Smooth muscle cell (in vitro differentiated cells): ENCODE measurements at regions not wholly inside any gene's neighbourhood (a gene's known extent, or its start where the extent isn't known, plus 50 kb on each side); places are given as distances from the start of the nearest gene placed in this dataset.
A peak's percentile ranks its signal among the peaks of the same experiment; 100 is the strongest.
"Not testable (repeated sequence)": the region's sequence is repeated elsewhere in the genome, so short reads cannot be mapped to it uniquely, and the experiment has no call there.

Experiments
- DNase-seq: peaks from one replicate; lab custom pipeline; 2025; ENCODE audit not compliant: unreplicated experiment; lab: John Stamatoyannopoulos, UW
- H2AFZ ChIP-seq: fragments of 200-600 bp; sonication (generic); 2 replicates; pipeline ENCODE4 v1.6.0; 2016; ENCODE audit warnings: antibody characterized with exemption, low read depth, mild to moderate bottlenecking
- H3F3A ChIP-seq: fragments of 200-600 bp; sonication (generic); 2 replicates; pipeline ENCODE4 v1.6.0; 2017; ENCODE audit warnings: antibody characterized with exemption, low read depth
- H3K27ac ChIP-seq: fragments of 200-600 bp; sonication (generic); 2 replicates; pipeline ENCODE4 v1.5.1; 2016; ENCODE audit warnings: low read depth, mild to moderate bottlenecking
- H3K27me3 ChIP-seq: fragments of 200-600 bp; sonication (generic); 2 replicates; pipeline ENCODE4 v1.6.1; 2016; ENCODE audit warnings: low read depth, mild to moderate bottlenecking
- H3K36me3 ChIP-seq: fragments of 200-600 bp; sonication (generic); 2 replicates; pipeline ENCODE4 v1.5.1; 2016; ENCODE audit warnings: low read depth
- H3K4me1 ChIP-seq: fragments of 200-600 bp; sonication (generic); 2 replicates; pipeline ENCODE4 v1.5.1; 2016; ENCODE audit warnings: low read depth
- H3K4me2 ChIP-seq: fragments of 200-600 bp; sonication (generic); 2 replicates; pipeline ENCODE4 v1.6.0; 2016; ENCODE audit warnings: mild to moderate bottlenecking
- H3K4me3 ChIP-seq: fragments of 200-600 bp; sonication (generic); 2 replicates; pipeline ENCODE4 v1.5.1; 2016; ENCODE audit warnings: mild to moderate bottlenecking
- H3K79me2 ChIP-seq: fragments of 200-600 bp; sonication (generic); 2 replicates; pipeline ENCODE4 v1.6.0; 2016; ENCODE audit warnings: low read depth, mild to moderate bottlenecking
- H3K9ac ChIP-seq: fragments of 200-600 bp; sonication (generic); 2 replicates; pipeline ENCODE4 v1.6.0; 2016; ENCODE audit warnings: low read depth
- H3K9me3 ChIP-seq: fragments of 200-600 bp; sonication (generic); replicated peaks from 2 replicates; pipeline ENCODE4 v1.5.1; 2016; ENCODE audit warnings: low read depth
- H4K20me1 ChIP-seq: fragments of 200-600 bp; sonication (generic); 2 replicates; pipeline ENCODE4 v1.6.0; 2016; ENCODE audit warnings: low read depth
- WGBS: methylation state at CpG from one replicate; pipeline ENCODE4 v1.1.7; 2016; ENCODE audit warnings: low lambda C conversion rate; 5-methylcytosine and 5-hydroxymethylcytosine counted together
- TF ChIP-seq, protein P1 (sequence below): fragments of 200-600 bp; sonication (generic); IDR thresholded peaks from 2 replicates; pipeline ENCODE4 v1.5.1; 2017; ENCODE audit warnings: borderline replicate concordance, mild to moderate bottlenecking, antibody characterized with exemption; ENCODE audit not compliant: insufficient read depth, poor library complexity, severe bottlenecking

DNA sequence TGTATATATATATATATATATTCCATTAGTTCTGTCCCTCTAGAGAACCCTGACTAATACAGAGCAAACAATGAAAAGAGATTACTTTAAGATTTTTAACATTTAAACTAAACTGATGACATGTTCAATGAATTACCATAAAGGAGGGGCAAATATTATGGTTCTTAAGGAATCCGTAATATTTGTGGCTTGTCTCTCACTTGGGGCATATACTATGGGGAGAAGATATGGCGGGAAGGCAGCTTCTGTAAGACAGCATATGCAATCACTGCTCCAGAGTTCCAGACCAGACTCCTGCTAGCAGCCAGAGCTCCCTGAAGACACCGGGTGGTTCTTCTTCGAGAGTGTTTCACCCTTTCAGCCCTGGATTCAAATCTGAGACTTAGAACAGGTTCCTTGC is 321.1 kb upstream of the NT5E start:
- H3K27me3 ChIP-seq: no peaks in the 10 kb centered on the region
- no peak overlapping the region for H3K9ac ChIP-seq
- H2AFZ ChIP-seq: no peak overlapping the region
- no peaks in the 10 kb centered on the region for H3K36me3 ChIP-seq
- DNase-seq: no peak
- H4K20me1 ChIP-seq: no peaks in the 10 kb centered on the region
- no peaks in the 10 kb centered on the region for H3K9me3 ChIP-seq
- H3K4me2 ChIP-seq: no peak overlapping the region
- H3K27ac ChIP-seq: no peak overlapping the region
- H3K4me1 ChIP-seq: no peaks in the 10 kb centered on the region
- no peaks in the 10 kb centered on the region for H3K79me2 ChIP-seq
- WGBS: 55% methylated on average over 4 of the region's 4 CpGs
- H3K4me3 ChIP-seq: no peak overlapping the region
- no peaks in the 10 kb centered on the region for H3F3A ChIP-seq
- TF ChIP-seq, protein P1, sequence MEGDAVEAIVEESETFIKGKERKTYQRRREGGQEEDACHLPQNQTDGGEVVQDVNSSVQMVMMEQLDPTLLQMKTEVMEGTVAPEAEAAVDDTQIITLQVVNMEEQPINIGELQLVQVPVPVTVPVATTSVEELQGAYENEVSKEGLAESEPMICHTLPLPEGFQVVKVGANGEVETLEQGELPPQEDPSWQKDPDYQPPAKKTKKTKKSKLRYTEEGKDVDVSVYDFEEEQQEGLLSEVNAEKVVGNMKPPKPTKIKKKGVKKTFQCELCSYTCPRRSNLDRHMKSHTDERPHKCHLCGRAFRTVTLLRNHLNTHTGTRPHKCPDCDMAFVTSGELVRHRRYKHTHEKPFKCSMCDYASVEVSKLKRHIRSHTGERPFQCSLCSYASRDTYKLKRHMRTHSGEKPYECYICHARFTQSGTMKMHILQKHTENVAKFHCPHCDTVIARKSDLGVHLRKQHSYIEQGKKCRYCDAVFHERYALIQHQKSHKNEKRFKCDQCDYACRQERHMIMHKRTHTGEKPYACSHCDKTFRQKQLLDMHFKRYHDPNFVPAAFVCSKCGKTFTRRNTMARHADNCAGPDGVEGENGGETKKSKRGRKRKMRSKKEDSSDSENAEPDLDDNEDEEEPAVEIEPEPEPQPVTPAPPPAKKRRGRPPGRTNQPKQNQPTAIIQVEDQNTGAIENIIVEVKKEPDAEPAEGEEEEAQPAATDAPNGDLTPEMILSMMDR: no peak

DNA sequence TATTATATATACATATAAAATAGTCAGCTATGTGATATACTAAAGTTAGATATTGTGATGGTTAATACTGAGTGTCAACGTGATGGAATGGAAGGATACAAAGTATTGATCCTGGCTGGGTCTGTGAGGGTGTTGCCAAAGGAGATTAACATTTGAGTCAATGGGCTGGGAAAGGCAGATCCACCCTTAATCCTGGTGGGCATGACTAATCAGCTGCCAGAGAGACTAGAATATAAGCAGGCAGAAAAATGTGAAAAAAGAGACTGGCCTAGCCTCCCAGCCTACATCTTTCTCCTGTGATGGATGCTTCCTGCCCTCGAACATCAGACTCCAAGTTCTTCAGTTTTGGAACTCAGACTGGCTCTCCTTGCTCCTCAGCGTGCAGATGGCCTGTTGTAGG is 321.6 kb upstream of the NT5E start:
- not testable (repeated sequence) for H3K36me3 ChIP-seq, H3K9ac ChIP-seq, H3K27me3 ChIP-seq, H3F3A ChIP-seq, H2AFZ ChIP-seq, H3K4me3 ChIP-seq, H3K79me2 ChIP-seq, H3K4me2 ChIP-seq, H3K4me1 ChIP-seq, H4K20me1 ChIP-seq, DNase-seq, H3K9me3 ChIP-seq
- peak overlapping the region; percentile 57 for H3K27ac ChIP-seq
- 37% methylated on average over 3 of the region's 3 CpGs for WGBS

DNA sequence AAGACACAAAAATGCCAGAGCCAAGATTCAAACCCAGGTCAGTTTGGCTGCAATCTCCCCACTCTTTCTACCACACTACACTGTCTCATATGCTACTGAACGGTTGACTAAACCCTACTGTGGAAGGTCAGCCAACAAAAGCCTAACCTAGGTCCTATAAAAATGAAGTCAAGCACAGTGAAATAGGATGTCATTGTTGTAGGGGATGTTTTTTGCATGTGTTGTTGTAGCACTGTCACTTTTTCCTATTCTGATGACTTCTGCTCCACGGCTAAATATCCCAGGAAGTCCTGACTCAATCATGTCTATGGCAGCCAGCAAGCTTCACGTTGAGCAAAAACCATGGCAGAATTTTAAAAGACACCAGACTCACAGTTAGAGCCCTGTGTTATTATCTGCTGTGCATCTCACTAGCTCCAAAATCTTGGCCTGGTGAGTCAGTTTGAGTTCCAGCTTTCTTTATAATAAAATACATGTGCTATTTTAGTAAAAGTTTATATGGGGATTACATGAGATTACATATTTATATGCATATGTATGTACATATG is 322.1 kb upstream of the NT5E start:
- H3K4me1 ChIP-seq: no peaks in the 10 kb centered on the region
- H3F3A ChIP-seq: no peaks in the 10 kb centered on the region
- H3K9me3 ChIP-seq: no peaks in the 10 kb centered on the region
- no peak overlapping the region for H2AFZ ChIP-seq
- no peaks in the 10 kb centered on the region for H3K36me3 ChIP-seq
- H3K9ac ChIP-seq: no peak overlapping the region
- no peak for DNase-seq
- no peaks in the 10 kb centered on the region for H3K79me2 ChIP-seq
- TF ChIP-seq, protein P1: no peak
- no peak overlapping the region for H3K4me2 ChIP-seq
- H3K4me3 ChIP-seq: no peak overlapping the region
- no peaks in the 10 kb centered on the region for H3K27me3 ChIP-seq
- no peaks in the 10 kb centered on the region for H4K20me1 ChIP-seq
- WGBS: 28% methylated on average over 3 of the region's 3 CpGs
- H3K27ac ChIP-seq: peak overlapping the region; percentile 57

DNA sequence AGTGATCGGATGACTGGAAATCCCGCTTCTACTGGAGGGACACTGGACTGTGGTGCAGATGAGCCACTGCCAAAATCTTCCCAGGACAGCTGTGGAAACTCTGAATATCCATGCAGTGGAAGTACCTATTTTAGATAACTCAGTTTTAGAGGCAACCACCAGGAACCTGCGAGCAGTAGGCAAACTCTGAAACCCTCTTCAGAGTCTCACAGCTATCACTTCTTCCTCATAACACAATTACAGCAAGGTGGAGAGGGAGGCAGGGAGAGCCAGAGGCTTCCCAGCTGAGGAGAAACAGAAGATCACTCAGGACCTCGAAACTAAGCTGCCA is 322.8 kb upstream of the NT5E start:
- no peaks in the 10 kb centered on the region for H3F3A ChIP-seq
- TF ChIP-seq, protein P1: no peak
- H3K4me3 ChIP-seq: no peak overlapping the region
- no peaks in the 10 kb centered on the region for H4K20me1 ChIP-seq
- H3K4me1 ChIP-seq: no peaks in the 10 kb centered on the region
- H3K36me3 ChIP-seq: no peaks in the 10 kb centered on the region
- H3K9me3 ChIP-seq: no peaks in the 10 kb centered on the region
- no peaks in the 10 kb centered on the region for H3K27me3 ChIP-seq
- no peak for DNase-seq
- H2AFZ ChIP-seq: no peak overlapping the region
- H3K27ac ChIP-seq: peak overlapping the region; percentile 57
- no peak overlapping the region for H3K9ac ChIP-seq
- H3K79me2 ChIP-seq: no peaks in the 10 kb centered on the region
- H3K4me2 ChIP-seq: no peak overlapping the region
- 68% methylated on average over 4 of the region's 4 CpGs for WGBS
